ENCODE measurements at regions not wholly inside any gene's neighbourhood (a gene's known extent, or its start where the extent isn't known, plus 50 kb on each side); places are given as distances from the start of the nearest gene placed in this dataset.

- H3K4me3 ChIP-seq (ENCODE audit: low read depth, low read length) = no peak overlapping the region
- no peak for TF ChIP-seq CTCF (IDR thresholded peaks at IDR 0.05; ENCODE audit: low read depth, low read length)
- H3K27ac ChIP-seq (ENCODE audit: low read depth, low read length) = no peak overlapping the region
- H3K9me3 ChIP-seq (ENCODE audit: control insufficient read depth, insufficient read depth, low read length) = peaks cover 14% of the 10 kb centered on the region
- ChIA-PET CTCF (no interaction called here), POLR2A (no interaction called here)
- no peak for DNase-seq (ENCODE audit: low read depth, low spot score)
- no peaks in the 10 kb centered on the region for H3K27me3 ChIP-seq (ENCODE audit: control insufficient read depth, insufficient read depth, low read length)
These were observed 68.2 kb upstream of the CHST15 start for GRCh38 chr10:124161601-124162000.

- peaks cover 16% of the 10 kb centered on the region for H3K9me3 ChIP-seq (ENCODE audit: control insufficient read depth, insufficient read depth, low read length)
- ChIA-PET CTCF (interaction anchor here (0.6 kb wide), 1 partner anchor 11 kb away, joined by 5 read pairs; no protein-coding TSS in a partner anchor), POLR2A (no interaction called here)
- H3K4me3 ChIP-seq (ENCODE audit: low read depth, low read length) = no peak overlapping the region
- H3K27ac ChIP-seq (ENCODE audit: low read depth, low read length) = no peak overlapping the region
- DNase-seq (ENCODE audit: low read depth, low spot score) = no peak
- TF ChIP-seq CTCF (IDR thresholded peaks at IDR 0.05; ENCODE audit: low read depth, low read length) = no peak
- no peaks in the 10 kb centered on the region for H3K27me3 ChIP-seq (ENCODE audit: control insufficient read depth, insufficient read depth, low read length)
These were observed 67.7 kb upstream of the CHST15 start for GRCh38 chr10:124160943-124161582.

- peaks cover 18% of the 10 kb centered on the region for H3K9me3 ChIP-seq (ENCODE audit: control insufficient read depth, insufficient read depth, low read length)
- DNase-seq (ENCODE audit: low read depth, low spot score) = no peak
- H3K27me3 ChIP-seq (ENCODE audit: control insufficient read depth, insufficient read depth, low read length) = no peaks in the 10 kb centered on the region
- H3K27ac ChIP-seq (ENCODE audit: low read depth, low read length) = no peak overlapping the region
- TF ChIP-seq CTCF (IDR thresholded peaks at IDR 0.05; ENCODE audit: low read depth, low read length) = no peak
- H3K4me3 ChIP-seq (ENCODE audit: low read depth, low read length) = no peak overlapping the region
- ChIA-PET POLR2A (no interaction called here), CTCF (no interaction called here)
These were observed 66.8 kb upstream of the CHST15 start for GRCh38 chr10:124160176-124160575.

GRCh38 chr10:124159153-124159552 is 65.8 kb upstream of the CHST15 start:
- no peak for TF ChIP-seq CTCF (IDR thresholded peaks at IDR 0.05; ENCODE audit: low read depth, low read length)
- Histone ChIP-seq H3K27me3 (ENCODE audit: control insufficient read depth, insufficient read depth, low read length) (no peaks in the 10 kb centered on the region), H3K9me3 (ENCODE audit: control insufficient read depth, insufficient read depth, low read length) (peaks cover 18% of the 10 kb centered on the region), H3K4me3 (ENCODE audit: low read depth, low read length) (no peak overlapping the region), H3K27ac (ENCODE audit: low read depth, low read length) (no peak overlapping the region)
- no peak for DNase-seq (ENCODE audit: low read depth, low spot score)
- CTCF ChIA-PET = no interaction called here
- POLR2A ChIA-PET = no interaction called here

- peaks cover 18% of the 10 kb centered on the region for H3K9me3 ChIP-seq (ENCODE audit: control insufficient read depth, insufficient read depth, low read length)
- ChIA-PET POLR2A (no interaction called here), CTCF (no interaction called here)
- H3K27ac ChIP-seq (ENCODE audit: low read depth, low read length) = no peak overlapping the region
- no peak overlapping the region for H3K4me3 ChIP-seq (ENCODE audit: low read depth, low read length)
- H3K27me3 ChIP-seq (ENCODE audit: control insufficient read depth, insufficient read depth, low read length) = no peaks in the 10 kb centered on the region
- DNase-seq (ENCODE audit: low read depth, low spot score) = no peak
- no peak for TF ChIP-seq CTCF (IDR thresholded peaks at IDR 0.05; ENCODE audit: low read depth, low read length)
These were observed 65.2 kb upstream of the CHST15 start for GRCh38 chr10:124158592-124158991.
